SIG-M5 treated with dmso at 0.1 percent for 504 hours (cell line): ENCODE measurements at regions not wholly inside any gene's neighbourhood (a gene's known extent, or its start where the extent isn't known, plus 50 kb on each side); places are given as distances from the start of the nearest gene placed in this dataset.
A peak's percentile ranks its signal among the peaks of the same experiment; 100 is the strongest.
"Not testable (repeated sequence)": the region's sequence is repeated elsewhere in the genome, so short reads cannot be mapped to it uniquely, and the experiment has no call there.

Experiments used
- DNase-seq: peaks from one replicate; lab custom pipeline; 2025; ENCODE audit not compliant: unreplicated experiment; lab: John Stamatoyannopoulos, UW

DNA sequence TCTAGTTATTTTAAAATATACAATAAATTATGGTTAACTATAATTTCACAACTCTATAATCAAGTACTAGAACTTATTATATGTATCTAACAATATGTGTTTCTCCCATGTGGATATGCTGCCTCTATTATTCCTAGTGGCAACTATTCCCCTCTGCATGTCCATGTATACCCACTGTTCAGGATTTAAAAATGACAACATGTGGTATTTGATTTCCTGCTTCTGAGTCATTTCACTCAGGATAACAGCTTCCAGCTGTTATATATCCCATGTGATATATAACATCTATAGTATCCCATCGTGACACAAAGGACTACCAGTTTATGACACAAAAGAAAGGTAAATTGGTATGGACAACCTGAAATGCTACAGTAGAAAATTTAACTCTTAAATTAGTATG, 167.4 kb upstream of the TACR3 start:
- no peak for DNase-seq

DNA sequence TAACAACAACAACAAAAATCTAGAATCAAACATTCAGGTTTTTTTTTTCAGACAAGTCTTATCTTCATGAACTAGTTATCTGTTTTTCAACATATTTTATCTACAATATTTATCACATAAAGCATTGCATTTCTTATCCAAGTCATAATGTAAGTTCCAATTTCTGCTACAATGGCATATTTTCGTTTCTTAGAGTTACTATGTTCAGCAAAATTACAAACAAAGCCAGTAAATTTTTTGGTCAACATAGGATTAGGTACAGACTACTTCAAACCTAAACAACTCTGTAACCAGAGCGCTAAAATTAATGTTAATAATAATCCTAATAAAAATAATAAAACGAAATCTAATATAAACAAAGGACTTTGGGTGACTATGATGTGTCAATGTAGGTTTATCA, 165.4 kb upstream of the TACR3 start:
- no peak for DNase-seq

GRCh38 chr4:103867311-103867710, 147.5 kb upstream of the TACR3 start:
- no peak for DNase-seq

GRCh38 chr4:103853627-103854026, 133.8 kb upstream of the TACR3 start:
- no peak for DNase-seq

DNA sequence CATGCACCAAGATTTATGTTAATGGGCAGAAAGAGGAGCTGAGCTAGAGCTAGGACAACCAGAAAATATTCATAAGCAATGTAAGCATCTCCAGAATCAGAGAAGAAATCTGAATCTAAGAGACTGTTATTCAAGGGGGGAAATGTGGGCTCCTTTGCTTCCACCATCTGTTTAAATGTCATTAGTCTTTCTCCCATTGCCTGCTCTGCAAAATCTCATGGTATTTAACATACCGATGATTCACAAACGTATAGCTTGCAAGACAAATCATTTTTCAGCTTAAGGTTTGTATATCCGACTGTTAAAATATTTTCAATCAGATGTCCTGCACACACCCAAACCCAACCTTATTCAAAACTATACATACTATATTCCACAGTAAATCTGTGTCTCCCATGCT, 133.4 kb upstream of the TACR3 start:
- DNase-seq, result no peak

DNA sequence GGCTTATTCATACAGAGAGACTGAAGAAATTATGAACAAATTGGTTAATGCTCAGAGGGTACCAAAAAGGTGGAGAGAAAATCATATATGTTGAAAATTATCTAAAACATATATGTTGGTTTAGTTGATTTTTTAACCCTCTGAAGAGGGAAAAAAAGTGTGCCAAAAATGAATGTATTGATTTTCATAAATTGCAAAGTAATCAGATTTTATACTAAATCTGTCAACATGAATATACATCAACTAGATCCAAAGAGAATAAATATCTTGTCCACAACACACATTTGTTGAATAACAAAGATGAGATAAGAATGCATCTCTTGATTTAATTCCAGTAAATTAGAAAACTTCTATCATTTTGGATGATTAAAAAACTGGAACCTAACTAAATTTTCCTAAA, 125.3 kb upstream of the TACR3 start:
- DNase-seq, result no peak

DNA sequence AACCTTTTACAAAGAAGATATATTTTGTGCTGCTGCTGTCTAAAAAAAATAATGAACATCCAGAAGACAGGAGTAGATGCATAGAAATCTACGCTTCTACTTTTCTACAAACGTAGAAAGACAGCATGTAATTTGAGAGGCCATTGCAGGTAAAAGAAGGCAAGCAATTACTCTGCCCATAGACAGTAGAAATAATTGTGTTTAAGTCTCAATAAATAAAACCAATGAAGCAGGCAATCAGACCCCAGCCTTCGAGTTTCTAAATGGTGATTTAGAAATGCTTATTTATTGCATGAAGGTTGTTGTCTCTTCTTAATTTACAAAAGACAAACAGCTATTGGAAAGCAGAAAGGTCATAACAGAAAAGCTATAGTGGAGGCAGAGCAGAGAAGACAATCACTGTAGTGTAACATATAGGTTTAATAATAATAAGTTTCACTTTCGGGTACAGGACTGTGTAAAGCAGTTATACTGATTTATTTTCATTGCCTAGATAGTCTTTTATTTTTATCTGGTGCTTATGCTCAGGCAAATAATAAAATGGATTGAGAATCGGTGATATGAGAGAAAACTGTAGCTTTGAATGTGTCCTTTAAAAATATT, 123.0 kb upstream of the TACR3 start:
- no peak for DNase-seq

- DNase-seq, result no peak
Observed at GRCh38 chr4:103842076-103842475, 122.3 kb upstream of the TACR3 start.

DNA sequence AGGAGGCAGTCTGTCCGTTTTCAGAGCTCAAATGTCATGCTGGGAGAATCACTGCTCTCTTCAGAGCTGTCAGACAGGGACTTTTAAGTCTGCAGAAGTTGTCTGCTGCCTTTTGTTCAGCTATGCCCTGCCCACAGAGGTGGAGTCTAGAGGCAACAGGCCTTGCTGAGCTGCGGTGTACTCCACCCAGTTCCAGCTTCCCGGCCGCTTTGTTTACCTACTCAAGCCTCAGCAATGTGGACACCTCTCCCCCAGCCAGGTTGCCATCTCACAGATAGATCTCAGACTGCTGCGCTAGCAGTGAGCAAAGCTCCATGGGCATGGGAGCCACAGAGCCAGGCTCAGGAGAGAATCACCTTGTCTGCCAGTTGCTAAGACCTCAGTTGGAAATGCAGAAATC, 90.5 kb upstream of the TACR3 start:
- DNase-seq, result not testable (repeated sequence)

DNA sequence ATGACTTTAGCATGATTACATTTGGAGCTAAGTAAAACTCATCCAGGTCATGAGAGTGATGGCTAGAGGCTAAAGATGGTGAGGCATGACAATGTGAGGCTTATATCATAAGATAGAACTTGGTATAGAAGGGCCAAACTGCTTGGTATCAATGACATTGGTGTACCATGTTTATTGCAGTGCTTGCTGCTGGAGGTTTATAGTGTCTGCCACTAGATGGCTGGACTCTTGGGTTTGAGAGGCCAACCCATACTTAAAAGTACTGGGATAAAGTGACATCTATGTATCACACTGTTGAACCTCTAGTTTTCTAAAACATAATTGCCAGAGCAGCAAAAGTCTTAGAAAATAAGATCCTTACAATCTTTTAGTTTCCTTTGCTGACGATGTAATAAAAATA, 83.0 kb upstream of the TACR3 start:
- no peak for DNase-seq

- DNase-seq, result no peak
Observed at GRCh38 chr4:103787057-103787456, 67.3 kb upstream of the TACR3 start.

- no peak for DNase-seq
Observed at GRCh38 chr4:103786593-103786992, 66.8 kb upstream of the TACR3 start.

DNA sequence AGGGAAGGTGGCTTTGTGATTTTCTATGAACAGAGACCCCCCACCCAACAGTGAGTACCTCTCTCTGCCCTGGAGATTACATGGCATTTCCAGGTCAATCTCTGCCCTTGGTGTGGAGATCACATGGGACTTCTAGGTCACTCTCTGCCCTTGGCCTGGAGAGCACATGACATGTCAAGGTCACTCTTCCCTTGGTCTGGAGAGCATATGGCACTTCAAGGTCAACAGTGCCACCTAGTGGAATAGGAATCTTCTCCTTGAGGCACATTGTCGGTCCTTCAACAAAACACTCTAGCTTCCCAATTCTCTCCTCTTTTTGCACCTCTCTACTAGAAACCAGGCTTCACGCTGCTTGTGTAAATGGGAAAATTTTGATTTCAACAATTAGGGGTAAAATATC, 66.2 kb upstream of the TACR3 start:
- DNase-seq, result peak; percentile 22

GRCh38 chr4:103778221-103778620, 58.4 kb upstream of the TACR3 start:
- DNase-seq, result no peak

DNA sequence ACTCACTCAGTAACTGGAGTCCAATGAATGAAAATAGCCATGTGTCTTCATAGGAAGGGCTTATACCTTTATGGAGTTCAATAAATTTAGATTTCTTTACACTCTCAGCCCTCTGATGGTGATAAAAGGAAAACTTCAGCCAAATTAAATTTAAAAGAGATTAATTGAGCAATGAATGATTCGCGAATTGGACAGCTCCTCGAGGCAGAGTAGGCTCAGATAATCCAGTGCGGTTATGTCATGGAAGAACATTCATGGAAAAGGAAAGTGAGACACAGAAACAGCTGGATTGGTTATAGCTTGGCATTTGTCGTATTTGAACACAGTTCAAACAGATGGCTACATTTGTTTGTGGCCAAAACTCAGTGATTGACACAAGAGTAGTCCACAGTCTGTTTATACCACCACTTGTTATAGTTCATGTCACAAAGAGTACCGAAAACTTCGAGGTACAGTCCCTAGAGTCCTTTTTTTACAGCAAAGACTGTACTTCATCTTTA, 54.6 kb upstream of the TACR3 start:
- no peak for DNase-seq

DNA sequence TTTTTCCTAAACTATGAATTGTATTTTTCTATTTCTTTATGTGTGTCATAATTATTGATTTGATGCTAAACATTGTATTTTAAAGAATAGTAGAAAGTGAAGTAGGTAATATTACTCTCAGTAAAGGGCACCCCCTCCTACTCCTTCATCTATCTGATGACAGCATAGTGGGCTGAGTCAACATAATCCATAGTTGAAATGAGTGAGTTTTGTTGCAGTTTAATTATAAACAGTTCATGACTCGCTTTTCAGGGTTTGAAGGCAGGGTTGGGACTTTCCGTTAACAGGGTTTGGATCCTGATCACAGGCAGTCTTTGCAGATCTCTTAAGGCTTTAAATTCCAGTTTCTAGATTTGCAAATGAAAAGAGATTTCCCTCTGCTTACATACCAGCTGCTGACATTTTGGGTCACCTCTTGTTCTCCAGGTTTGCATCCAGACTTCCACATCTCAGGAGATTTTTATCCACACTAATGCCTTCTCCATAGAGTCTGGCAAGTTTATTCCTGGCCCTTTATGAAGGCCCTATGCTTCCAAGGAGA, 54.0 kb upstream of the TACR3 start:
- DNase-seq, result no peak
